ENCODE measurements at regions not wholly inside any gene's neighbourhood (a gene's known extent, or its start where the extent isn't known, plus 50 kb on each side); places are given as distances from the start of the nearest gene placed in this dataset.

GRCh38 chr15:101543926-101544612 is 54.6 kb upstream of the PCSK6 start:
- no peak for DNase-seq (ENCODE audit: low spot score)

DNA sequence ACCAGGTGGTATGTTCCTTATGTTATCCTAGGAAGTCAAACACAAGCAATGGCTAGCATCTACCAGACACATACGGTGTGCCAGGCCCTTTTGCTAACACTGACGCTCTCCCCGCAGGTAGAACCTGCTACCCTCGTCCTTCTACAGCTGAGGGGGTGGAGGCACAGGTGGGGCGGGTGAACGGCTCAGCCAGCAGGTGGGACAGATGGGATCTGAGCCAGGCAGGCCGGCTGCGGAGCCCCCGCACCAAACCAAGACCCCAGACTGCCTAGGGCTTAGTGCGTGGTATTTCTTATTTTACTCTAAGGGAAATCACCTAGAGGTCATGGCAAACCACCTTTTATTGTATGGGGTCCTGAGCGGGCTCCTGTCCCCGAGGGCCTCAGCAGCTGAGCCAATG is 53.9 kb upstream of the PCSK6 start:
- Histone ChIP-seq H3K4me3 (no peak overlapping the region), H3K27ac (no peak overlapping the region)
- DNase-seq (ENCODE audit: low spot score) = no peak
- TF ChIP-seq, protein P1, sequence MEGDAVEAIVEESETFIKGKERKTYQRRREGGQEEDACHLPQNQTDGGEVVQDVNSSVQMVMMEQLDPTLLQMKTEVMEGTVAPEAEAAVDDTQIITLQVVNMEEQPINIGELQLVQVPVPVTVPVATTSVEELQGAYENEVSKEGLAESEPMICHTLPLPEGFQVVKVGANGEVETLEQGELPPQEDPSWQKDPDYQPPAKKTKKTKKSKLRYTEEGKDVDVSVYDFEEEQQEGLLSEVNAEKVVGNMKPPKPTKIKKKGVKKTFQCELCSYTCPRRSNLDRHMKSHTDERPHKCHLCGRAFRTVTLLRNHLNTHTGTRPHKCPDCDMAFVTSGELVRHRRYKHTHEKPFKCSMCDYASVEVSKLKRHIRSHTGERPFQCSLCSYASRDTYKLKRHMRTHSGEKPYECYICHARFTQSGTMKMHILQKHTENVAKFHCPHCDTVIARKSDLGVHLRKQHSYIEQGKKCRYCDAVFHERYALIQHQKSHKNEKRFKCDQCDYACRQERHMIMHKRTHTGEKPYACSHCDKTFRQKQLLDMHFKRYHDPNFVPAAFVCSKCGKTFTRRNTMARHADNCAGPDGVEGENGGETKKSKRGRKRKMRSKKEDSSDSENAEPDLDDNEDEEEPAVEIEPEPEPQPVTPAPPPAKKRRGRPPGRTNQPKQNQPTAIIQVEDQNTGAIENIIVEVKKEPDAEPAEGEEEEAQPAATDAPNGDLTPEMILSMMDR (IDR thresholded peaks at IDR 0.05) = no peak

More at GRCh38 chr15:101543926-101544612, 54.6 kb upstream of the PCSK6 start:
- Histone ChIP-seq H3K27ac (no peak overlapping the region), H3K4me3 (no peak overlapping the region)
- TF ChIP-seq, protein P1 (IDR thresholded peaks at IDR 0.05) = no peak

DNA sequence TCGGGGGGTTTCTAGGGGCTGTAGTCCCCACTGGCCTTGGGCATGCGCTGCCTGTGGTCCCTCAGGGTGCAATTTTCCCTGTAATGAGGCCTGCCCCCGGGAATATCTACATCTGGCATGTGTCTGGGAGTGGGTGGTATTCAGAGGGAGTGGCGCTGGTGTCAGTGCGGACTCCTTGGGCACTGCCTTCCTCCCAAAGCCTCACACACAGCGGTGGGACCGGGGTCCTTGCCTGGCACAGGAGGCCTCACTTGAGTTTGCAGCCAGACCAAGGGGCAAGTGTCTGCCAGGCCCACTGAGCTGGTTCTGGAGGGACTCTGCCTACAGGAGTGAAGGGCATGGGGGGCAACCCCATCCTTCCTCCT is 53.5 kb upstream of the PCSK6 start:
- no peak overlapping the region for H3K27ac ChIP-seq
- no peak for DNase-seq (ENCODE audit: low spot score)

DNA sequence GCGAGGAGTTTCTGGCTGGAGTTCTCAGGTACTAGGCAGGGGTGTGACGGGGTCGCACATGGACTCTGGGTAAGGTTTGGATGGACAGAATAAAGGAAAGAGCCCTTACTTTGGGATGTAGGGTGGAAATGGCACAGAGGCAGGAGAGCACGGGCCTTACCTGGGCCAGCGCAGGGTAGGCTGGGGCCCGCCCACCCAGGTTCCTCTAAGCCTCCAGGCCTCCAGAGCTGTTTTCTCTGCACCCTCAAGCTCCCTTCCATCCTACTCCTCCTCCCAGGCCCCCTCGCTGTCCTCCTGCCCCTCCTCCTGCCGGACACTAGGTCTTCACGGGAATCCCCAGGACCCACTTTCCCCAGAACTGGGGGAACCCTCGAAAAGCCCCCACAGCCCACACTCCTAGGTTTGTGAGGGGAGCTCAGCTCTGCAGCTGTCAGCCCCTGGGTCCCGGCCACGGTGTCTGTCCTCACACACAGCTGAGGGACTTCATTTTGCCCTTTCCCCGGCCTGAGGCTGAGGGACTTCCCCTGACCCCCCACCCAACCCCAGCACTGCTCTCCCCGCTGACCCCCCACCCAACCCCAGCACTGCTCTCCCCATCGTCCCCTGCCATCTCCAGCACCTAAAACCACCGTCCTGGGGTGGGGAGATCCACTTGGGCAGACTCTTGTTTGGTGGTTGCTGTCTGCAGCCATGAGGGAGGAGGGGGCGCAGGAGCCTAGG is 53.0 kb upstream of the PCSK6 start:
- Histone ChIP-seq H3K27ac (no peak overlapping the region), H3K4me3 (no peak overlapping the region)
- TF ChIP-seq, protein P1 (IDR thresholded peaks at IDR 0.05) = no peak
- peak; percentile 50 for DNase-seq (ENCODE audit: low spot score)

More for the DNA sequence above, 53.5 kb upstream of the PCSK6 start:
- no peak overlapping the region for H3K4me3 ChIP-seq
- TF ChIP-seq, protein P1 (IDR thresholded peaks at IDR 0.05) = no peak

DNA sequence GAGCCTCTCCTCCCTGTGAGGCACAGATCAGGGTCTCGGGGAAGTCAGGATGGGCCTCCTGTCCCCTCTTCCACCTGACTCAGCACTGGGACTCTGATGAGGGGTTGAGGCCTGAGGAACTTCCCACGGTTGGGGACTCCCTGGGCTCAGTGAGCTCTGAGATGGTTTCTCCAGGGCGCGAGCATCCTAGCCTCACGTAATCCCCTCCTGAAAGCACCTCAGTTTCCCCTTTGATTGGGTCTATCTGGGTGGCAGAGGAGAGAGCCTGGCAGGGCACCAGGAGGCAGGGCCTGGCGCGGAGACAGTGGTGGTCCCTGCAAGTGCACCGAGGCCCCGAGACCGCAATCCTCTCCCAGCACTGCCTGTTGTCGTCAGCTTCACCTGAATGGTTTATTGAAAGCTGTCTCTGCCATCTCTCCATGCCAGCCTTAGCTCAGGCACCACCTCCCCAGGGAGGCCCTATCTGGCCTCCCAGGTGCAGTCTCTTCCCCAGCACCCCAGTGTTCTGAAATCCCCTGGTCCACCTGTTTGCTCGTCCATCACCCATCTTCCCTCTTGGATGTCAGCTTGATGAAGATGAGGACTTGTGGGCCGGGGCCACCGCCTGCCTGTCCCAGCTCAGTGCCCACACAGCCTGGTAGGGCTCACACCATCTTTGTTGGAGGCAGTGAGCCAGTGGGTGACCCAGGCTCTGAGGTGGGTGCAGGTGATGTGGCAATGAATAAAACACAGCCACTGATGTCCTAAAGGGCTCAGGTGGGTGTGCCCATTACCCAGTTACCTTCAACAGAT is 52.2 kb upstream of the PCSK6 start:
- peak; percentile 67 for DNase-seq (ENCODE audit: low spot score)
- TF ChIP-seq, protein P1 (IDR thresholded peaks at IDR 0.05) = no peak

DNA sequence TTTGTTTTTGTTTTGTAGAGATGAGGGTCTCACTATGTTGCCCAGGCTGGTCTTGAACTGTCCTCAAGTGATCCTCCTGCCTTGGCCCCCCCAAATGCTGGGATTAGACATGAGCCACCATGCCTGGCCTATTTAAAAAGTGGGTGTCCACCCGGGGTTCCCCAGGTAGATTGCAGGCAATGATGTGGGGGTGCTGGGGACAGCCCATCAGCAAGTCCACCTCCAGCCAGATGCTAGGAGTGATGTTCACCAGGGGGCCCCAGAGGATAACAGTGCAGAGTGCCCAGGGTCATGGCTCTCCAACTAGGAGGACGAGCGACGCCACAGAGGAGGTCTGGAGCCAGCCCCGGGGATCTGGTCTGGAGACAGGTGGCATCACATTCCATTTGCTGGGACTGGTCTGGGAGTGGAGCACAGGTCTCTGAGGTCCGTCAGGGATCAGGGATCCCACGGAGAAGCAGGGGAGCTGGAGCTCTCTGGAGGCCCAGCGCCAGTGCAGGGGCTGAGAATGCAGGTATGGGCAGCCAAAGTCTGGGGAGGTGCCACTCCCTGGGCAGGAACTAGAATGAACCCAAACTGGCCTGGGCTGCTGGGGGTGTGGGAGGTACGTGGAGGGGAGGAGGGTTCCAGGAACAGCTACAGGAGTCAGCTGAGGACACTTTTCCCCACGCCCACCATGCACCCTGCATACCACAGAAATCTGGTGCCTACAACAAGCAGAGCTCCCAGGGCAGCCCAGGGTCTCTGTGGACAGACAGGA is 51.2 kb upstream of the PCSK6 start:
- TF ChIP-seq, protein P1 (IDR thresholded peaks at IDR 0.05) = no peak
- DNase-seq (ENCODE audit: low spot score) = peak; percentile 66
- Histone ChIP-seq H3K27ac (no peak overlapping the region), H3K4me3 (no peak overlapping the region)

More for the DNA sequence above, 52.2 kb upstream of the PCSK6 start:
- Histone ChIP-seq H3K27ac (no peak overlapping the region), H3K4me3 (no peak overlapping the region)

Data from coronary artery (tissue), 2 donors.